GM18951 (cell line): ENCODE measurements at regions not wholly inside any gene's neighbourhood (a gene's known extent, or its start where the extent isn't known, plus 50 kb on each side); places are given as distances from the start of the nearest gene placed in this dataset.
"Not testable (repeated sequence)": the region's sequence is repeated elsewhere in the genome, so short reads cannot be mapped to it uniquely, and the experiment has no call there.

Experiments used
- POLR2A ChIP-seq: IDR thresholded peaks from 4 replicates; pipeline ENCODE4 v1.6.1; 2011; ENCODE audit warnings: mild to moderate bottlenecking; ENCODE audit not compliant: insufficient read length, insufficient read depth; ENCODE audit errors: extremely low read depth
- in situ Hi-C: fragments of 300-500 bp; cut with MboI; formaldehyde crosslinking; loops from one replicate; pipeline ENCODE4 v1.12.0; 2022; ENCODE audit warnings: low sequenced_read_pairs, mixed read lengths, inconsistent platforms; ENCODE audit not compliant: unreplicated experiment

GRCh38 chr7:15086862-15087261 lies 184.3 kb upstream of the DGKB start:
- in situ Hi-C loops: no loop called here
- TF ChIP-seq POLR2A: no peak

DNA sequence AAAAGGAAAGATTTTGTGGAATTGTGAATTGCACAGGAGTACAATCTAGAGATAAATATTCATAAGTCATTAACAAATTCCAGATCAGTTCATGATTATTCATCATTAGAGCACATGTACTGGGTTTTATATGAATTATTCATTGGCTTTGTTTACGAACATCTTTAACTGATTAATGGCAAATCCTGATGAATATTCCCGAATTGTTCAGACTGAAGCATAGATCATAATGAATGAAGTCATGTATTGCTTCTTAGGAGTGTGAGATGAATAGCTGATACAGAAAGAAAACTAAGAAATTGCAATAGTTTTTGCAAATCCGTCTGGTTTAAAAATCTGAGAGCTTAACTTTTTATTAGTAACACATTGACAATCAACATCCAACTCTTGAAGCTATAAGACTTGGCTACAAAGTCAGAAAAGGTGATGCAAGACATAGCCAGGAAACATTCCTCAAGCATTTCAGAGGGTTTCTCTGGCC lies 183.6 kb upstream of the DGKB start:
- in situ Hi-C loops: no loop called here

GRCh38 chr7:15085366-15085765 lies 182.8 kb upstream of the DGKB start:
- TF ChIP-seq POLR2A: no peak
- in situ Hi-C loops: no loop called here

More for the DNA sequence above, 183.6 kb upstream of the DGKB start:
- TF ChIP-seq POLR2A: no peak

DNA sequence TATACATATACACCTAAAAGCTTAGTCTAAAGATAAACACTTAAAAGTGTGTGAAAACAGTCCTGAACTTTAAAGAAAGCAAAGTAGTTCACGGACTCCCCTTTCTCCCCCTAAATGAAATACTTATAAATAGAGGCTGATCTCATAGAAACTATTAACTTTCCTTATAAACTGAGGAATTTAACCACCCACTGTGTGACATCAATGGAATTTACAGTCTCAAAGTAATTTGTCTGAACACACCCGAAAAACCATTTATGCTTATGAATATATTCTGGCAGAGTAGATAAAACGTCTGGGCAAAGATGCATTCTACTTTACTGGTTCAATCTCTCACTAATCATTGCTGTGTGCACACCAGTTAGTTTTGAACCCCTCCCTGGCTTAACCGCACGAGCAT lies 181.8 kb upstream of the DGKB start:
- TF ChIP-seq POLR2A: no peak
- in situ Hi-C loops: no loop called here

GRCh38 chr7:15081891-15082290 lies 179.3 kb upstream of the DGKB start:
- TF ChIP-seq POLR2A: no peak
- in situ Hi-C loops: no loop called here

DNA sequence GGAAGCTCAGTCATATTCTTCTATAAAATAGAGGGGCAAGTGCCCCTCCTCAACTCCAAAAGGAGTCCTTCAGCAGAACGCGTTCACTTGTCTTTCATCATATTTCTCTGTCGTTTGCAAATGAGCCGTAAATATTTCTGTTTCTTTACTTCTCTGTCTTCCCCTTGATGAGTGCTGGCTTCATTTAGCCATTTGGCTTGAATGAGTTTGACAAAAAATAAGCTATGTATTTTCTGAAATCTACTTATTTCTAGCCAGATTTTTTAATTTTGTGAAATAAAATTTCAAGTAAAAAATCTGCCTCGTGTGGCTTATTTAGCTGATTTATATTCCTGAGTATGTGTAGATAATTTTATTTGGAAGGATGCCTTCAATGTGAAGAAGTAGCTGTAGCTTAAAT lies 170.8 kb upstream of the DGKB start:
- TF ChIP-seq POLR2A: no peak
- in situ Hi-C loops: no loop called here

DNA sequence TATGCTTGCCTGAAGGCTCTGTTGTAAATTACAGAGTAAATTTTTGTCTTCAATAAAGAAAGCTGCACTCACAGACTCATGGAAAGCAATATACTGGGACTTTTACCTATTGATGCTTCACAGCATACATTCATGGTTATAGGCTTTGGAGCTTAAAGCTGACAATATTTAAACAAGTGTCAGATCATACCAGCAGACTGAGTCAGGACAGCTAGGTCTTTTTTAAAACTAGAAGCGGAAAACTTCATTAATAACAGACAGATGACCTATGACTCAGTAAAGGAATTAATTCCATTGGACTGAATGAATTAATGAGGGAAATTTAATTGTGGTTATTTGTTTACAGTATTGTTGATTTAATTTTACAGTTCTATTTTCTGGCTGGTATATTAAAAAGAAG lies 165.8 kb upstream of the DGKB start:
- in situ Hi-C loops: no loop called here
- TF ChIP-seq POLR2A: no peak

- in situ Hi-C loops: no loop called here
- TF ChIP-seq POLR2A: no peak
Measured at GRCh38 chr7:15057272-15057671, 154.7 kb upstream of the DGKB start.

- in situ Hi-C loops: not testable (repeated sequence)
Measured at GRCh38 chr7:15054304-15054703, 151.8 kb upstream of the DGKB start.

GRCh38 chr7:15049157-15049556 lies 146.6 kb upstream of the DGKB start:
- in situ Hi-C loops: no loop called here
- no peak for TF ChIP-seq POLR2A

DNA sequence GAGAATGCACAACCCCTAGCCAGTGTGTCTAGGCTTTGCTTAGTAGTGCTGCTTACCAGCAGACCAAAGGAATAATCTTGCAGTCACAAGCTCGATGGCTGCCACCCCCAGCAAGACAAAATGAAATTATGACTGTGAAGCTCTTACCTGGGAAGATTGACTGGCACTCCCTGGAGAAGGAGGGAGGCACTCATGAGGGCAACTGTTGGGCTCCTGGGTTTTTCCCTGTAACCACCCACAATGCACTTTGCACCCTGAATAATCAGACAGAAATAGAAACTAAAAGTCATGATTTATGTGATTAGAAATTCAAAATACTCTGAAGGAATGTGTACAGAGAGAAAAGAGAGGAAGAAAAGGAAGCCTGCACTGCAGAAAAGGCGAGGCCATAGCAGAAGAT lies 144.3 kb upstream of the DGKB start:
- TF ChIP-seq POLR2A: no peak
- in situ Hi-C loops: no loop called here

DNA sequence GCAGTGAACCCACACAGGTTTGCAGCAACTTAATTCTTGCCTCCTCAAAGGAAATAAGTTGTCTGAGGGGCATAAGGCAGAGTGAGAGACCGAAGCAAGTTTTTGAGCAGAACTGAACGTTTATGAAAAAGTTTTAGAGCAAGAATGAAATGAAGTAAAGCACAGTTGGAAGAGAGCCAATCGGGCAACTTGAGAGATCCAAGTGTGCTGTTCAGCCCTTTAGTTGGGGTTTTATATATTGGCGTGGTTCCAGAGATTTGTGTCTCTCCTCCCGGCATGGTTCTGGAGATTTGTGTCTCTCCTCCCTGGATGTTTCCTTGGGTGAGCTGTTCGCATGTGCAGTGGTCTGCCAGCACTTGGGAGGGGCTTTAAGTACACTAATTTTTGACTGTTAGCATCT lies 141.4 kb upstream of the DGKB start:
- in situ Hi-C loops: no loop called here
- no peak for TF ChIP-seq POLR2A

DNA sequence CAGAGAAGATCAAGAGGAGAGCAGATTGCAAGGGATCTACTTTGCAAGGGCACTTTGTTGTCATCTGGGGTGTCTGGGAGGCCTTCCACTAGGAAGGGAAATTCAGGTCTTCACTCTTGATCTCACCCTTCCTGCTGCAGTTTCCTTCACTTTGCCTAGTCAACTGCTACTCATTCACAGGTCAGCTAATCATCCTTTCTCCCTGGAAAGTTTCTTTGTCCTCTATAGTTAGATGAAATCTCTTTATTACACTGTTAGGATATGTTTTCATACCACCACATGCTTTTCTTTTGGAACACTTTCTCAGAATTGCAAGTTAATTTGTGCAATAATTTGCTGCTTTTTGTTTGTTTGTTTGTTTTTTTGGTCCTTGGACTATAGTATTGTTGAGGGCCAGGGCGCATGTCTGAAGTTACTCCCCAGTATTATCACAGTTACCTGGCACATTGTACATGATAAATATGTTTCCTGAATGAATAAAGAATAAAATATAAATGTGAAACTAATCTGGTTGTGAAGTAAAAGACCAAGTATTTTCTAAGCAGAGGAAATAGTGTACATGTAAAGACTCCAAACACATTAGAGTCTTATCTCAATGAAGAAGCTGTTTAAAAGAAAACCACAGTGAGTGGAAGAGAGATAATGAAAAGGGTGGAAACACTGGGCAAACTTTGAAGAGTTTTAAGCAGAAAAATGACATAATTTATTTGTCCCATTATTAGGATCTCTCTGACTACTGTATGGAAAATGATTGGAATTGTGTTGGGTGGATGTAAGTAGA lies 139.9 kb upstream of the DGKB start:
- in situ Hi-C loops: no loop called here
- no peak for TF ChIP-seq POLR2A

DNA sequence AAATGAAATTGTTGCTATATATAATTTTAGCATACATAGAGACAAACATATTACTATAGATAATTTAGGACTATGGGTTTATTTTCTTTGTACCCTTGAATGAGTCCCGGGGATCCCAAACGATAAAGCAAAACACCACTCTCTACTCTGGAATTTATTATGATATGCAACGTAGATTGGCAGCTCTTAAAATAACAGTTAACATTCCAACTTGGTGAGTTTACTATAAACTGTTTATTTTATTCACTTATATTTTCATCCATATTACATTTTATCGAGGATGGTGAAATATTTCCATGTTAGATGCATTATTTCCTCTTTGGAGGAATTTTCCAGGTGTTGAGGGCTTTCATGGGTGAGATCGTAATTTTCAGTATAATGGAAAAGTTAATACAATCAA lies 138.7 kb upstream of the DGKB start:
- in situ Hi-C loops: no loop called here
- TF ChIP-seq POLR2A: no peak

- in situ Hi-C loops: no loop called here
- TF ChIP-seq POLR2A: no peak
Measured at GRCh38 chr7:15035814-15036213, 133.3 kb upstream of the DGKB start.
